Endothelial cell of umbilical vein (primary cell): ENCODE measurements at regions not wholly inside any gene's neighbourhood (a gene's known extent, or its start where the extent isn't known, plus 50 kb on each side); places are given as distances from the start of the nearest gene placed in this dataset.

ENCODE experiments used
- CTCF ChIP-seq, 2 donors: IDR thresholded peaks; 1 replicate in 1 of 2; 2 replicates in 1 of 2; pipeline ENCODE4 v1.5.1; 2011; ENCODE audit warnings: low read length in 2 of 2, mild to moderate bottlenecking in 2 of 2, moderate library complexity in 2 of 2, control low read depth in 1 of 2, inconsistent platforms in 1 of 2, low read depth in 1 of 2; ENCODE audit not compliant: insufficient read depth in 1 of 2; ENCODE audit errors: extremely low read depth in 1 of 2
- EZH2 ChIP-seq: IDR thresholded peaks from 2 replicates; pipeline ENCODE4 v1.6.1; 2012; ENCODE audit warnings: borderline replicate concordance, low read depth, mild to moderate bottlenecking, moderate library complexity, low read length, inconsistent platforms; ENCODE audit not compliant: severe bottlenecking
- GATA2 ChIP-seq: IDR thresholded peaks from 2 replicates; pipeline ENCODE4 v1.7.0; 2011; ENCODE audit warnings: low read depth, mild to moderate bottlenecking, moderate library complexity, mixed read lengths, low read length; ENCODE audit not compliant: insufficient read length, insufficient read depth
- POLR2A ChIP-seq: IDR thresholded peaks from 2 replicates; pipeline ENCODE4 v1.6.1; 2012; ENCODE audit warnings: low read depth, mild to moderate bottlenecking, control low read depth, low read length
- POLR2AphosphoS5 ChIP-seq: IDR thresholded peaks from 2 replicates; pipeline ENCODE4 v1.6.1; 2012; ENCODE audit warnings: low read depth, mild to moderate bottlenecking, control low read depth, low read length, moderate library complexity; ENCODE audit not compliant: insufficient read depth

- TF ChIP-seq CTCF (IDR thresholded peaks at IDR 0.05; ENCODE audit: extremely low read depth in 1 of 2, insufficient read depth in 1 of 2, low read depth in 1 of 2, low read length in 2 of 2) (no peak), POLR2A (no peak), EZH2 (no peak), GATA2 (no peak), POLR2AphosphoS5 (no peak)
Observed at GRCh38 chr12:97813301-97813700, 350.7 kb downstream of the RMST start.
